SKM-1 (cell line): ENCODE measurements at regions not wholly inside any gene's neighbourhood (a gene's known extent, or its start where the extent isn't known, plus 50 kb on each side); places are given as distances from the start of the nearest gene placed in this dataset.

Experiments
- DNase-seq: peaks from one replicate; lab custom pipeline; 2025; ENCODE audit not compliant: unreplicated experiment; lab: John Stamatoyannopoulos, UW

- DNase-seq, result no peak
These were observed 291.4 kb downstream of the KLF6 start for GRCh38 chr10:3493621-3494020.

- DNase-seq, result no peak
These were observed 293.4 kb downstream of the KLF6 start for GRCh38 chr10:3491571-3491970.

- no peak for DNase-seq
These were observed 297.8 kb downstream of the KLF6 start for GRCh38 chr10:3487228-3487627.

GRCh38 chr10:3486346-3487065 is 298.5 kb downstream of the KLF6 start:
- no peak for DNase-seq

GRCh38 chr10:3485057-3485686 is 299.8 kb downstream of the KLF6 start:
- no peak for DNase-seq

- no peak for DNase-seq
These were observed 300.5 kb downstream of the KLF6 start for GRCh38 chr10:3484306-3485056.

GRCh38 chr10:3482200-3482993 is 302.6 kb downstream of the KLF6 start:
- no peak for DNase-seq

GRCh38 chr10:3481496-3481895 is 303.5 kb downstream of the KLF6 start:
- DNase-seq, result no peak

GRCh38 chr10:3480990-3481315 is 304.1 kb downstream of the KLF6 start:
- no peak for DNase-seq

- no peak for DNase-seq
These were observed 304.6 kb downstream of the KLF6 start for GRCh38 chr10:3480281-3480989.

GRCh38 chr10:3478632-3479240 is 306.2 kb upstream of the PITRM1 start:
- DNase-seq, result no peak

- no peak for DNase-seq
These were observed 305.6 kb upstream of the PITRM1 start for GRCh38 chr10:3478153-3478552.

GRCh38 chr10:3477683-3478082 is 305.1 kb upstream of the PITRM1 start:
- DNase-seq, result no peak

- DNase-seq, result no peak
These were observed 304.3 kb upstream of the PITRM1 start for GRCh38 chr10:3476640-3477448.

- no peak for DNase-seq
These were observed 303.6 kb upstream of the PITRM1 start for GRCh38 chr10:3476186-3476585.

GRCh38 chr10:3475367-3475766 is 302.8 kb upstream of the PITRM1 start:
- no peak for DNase-seq

- no peak for DNase-seq
These were observed 301.7 kb upstream of the PITRM1 start for GRCh38 chr10:3474266-3474665.

- DNase-seq, result no peak
These were observed 300.7 kb upstream of the PITRM1 start for GRCh38 chr10:3473271-3473670.

GRCh38 chr10:3472287-3473051 is 299.9 kb upstream of the PITRM1 start:
- no peak for DNase-seq
